HepG2 (cell line): ENCODE measurements at regions not wholly inside any gene's neighbourhood (a gene's known extent, or its start where the extent isn't known, plus 50 kb on each side); places are given as distances from the start of the nearest gene placed in this dataset.

Source experiments
- ATAC-seq: fragments of 200-7000 bp; cut with Tn5 transposase; 3 replicates; pipeline ENCODE4 v1.9.1; 2020; ENCODE audit warnings: mild to moderate bottlenecking, moderate library complexity
- BruUV-seq: library from RNA; stranded (reverse); fragments of 400-500 nt; replicated peaks from 2 replicates; lab custom pipeline; 2021; lab: Mats Ljungman, UMichigan
- CTCF ChIA-PET: fragments of 300-600 bp; formaldehyde crosslinking; extraction: SDS; loops from one replicate; lab custom pipeline; 2021; ENCODE audit warnings: low total read pairs, inconsistent platforms, low intra/inter-chr PET ratio; lab: Yijun Ruan, JAX
- POLR2A ChIA-PET: fragments of 350-600 bp; sonication (Branson Sonifier 250); formaldehyde crosslinking; loops from one replicate; lab custom pipeline; 2020; ENCODE audit warnings: antibody characterized with exemption, inconsistent platforms; lab: Yijun Ruan, JAX
- DNase-seq: peaks from one replicate; pipeline ENCODE4 v3.0.0-alpha.2; 2015; ENCODE audit warnings: low spot score
- FAIRE-seq: peaks from 3 replicates; lab custom pipeline; 2011; peaks lifted over from hg19 to GRCh38; lab: Jason Lieb, UNC
- H2AFZ ChIP-seq: one replicate; pipeline ENCODE4 v1.6.1; 2011; ENCODE audit warnings: low read length, inconsistent platforms
- H3K27ac ChIP-seq: fragments of 300-600 bp; 3 replicates; pipeline ENCODE4 v1.8.0; 2011; ENCODE audit warnings: mixed run types, mild to moderate bottlenecking, mixed read lengths, low read length, inconsistent platforms; ENCODE audit not compliant: insufficient read depth; ENCODE audit errors: extremely low read length
- H3K27me3 ChIP-seq, 2 experiments: fragments of 200-600 bp in 1 of 2; 2 replicates in 1 of 2; 3 replicates in 1 of 2; pipeline versions ENCODE4 v1.6.0 to v1.8.0; 2011; ENCODE audit warnings: low read length in 2 of 2, mild to moderate bottlenecking in 2 of 2, moderate library complexity in 2 of 2, inconsistent platforms in 1 of 2; ENCODE audit not compliant: insufficient read depth in 2 of 2, control insufficient read depth in 1 of 2
- H3K36me3 ChIP-seq, 2 experiments: fragments of 200-600 bp in 1 of 2; replicated peaks in 1 of 2; 2 replicates in 1 of 2; 3 replicates in 1 of 2; pipeline versions ENCODE4 v1.5.1 to v1.8.0; 2011; ENCODE audit warnings: low read length in 2 of 2, inconsistent platforms in 1 of 2; ENCODE audit not compliant: insufficient read depth in 2 of 2, control insufficient read depth in 1 of 2
- H3K4me1 ChIP-seq: 2 replicates; pipeline ENCODE4 v1.5.1; 2012; ENCODE audit warnings: low read length, inconsistent platforms; ENCODE audit not compliant: insufficient read depth
- H3K4me2 ChIP-seq: 2 replicates; pipeline ENCODE4 v1.6.0; 2011; ENCODE audit warnings: low read depth, low read length, inconsistent platforms
- H3K4me3 ChIP-seq, 3 experiments: fragments of 200-600 bp in 1 of 3; sonication (generic), shearing (Covaris generic) in 1 of 3; replicated peaks in 1 of 3; 2 replicates each; pipeline ENCODE4 v1.5.1; 2011 to 2016; ENCODE audit warnings: low read length in 3 of 3, inconsistent platforms in 2 of 3, low read depth in 2 of 3, mild to moderate bottlenecking in 2 of 3, control low read depth in 1 of 3, mixed read lengths in 1 of 3; ENCODE audit not compliant: insufficient read depth in 1 of 3
- H3K79me2 ChIP-seq: one replicate; pipeline ENCODE4 v1.6.1; 2011; ENCODE audit warnings: low read length, inconsistent platforms; ENCODE audit not compliant: insufficient read depth
- H3K9ac ChIP-seq: 2 replicates; pipeline ENCODE4 v1.6.0; 2011; ENCODE audit warnings: mild to moderate bottlenecking, low read depth, low read length, inconsistent platforms; ENCODE audit not compliant: insufficient read depth
- H3K9me3 ChIP-seq: 2 replicates; pipeline ENCODE4 v1.5.1; 2012; ENCODE audit warnings: mild to moderate bottlenecking, low read length
- H4K20me1 ChIP-seq: 2 replicates; pipeline ENCODE4 v1.6.0; 2011; ENCODE audit warnings: inconsistent platforms, mild to moderate bottlenecking, low read length, moderate library complexity; ENCODE audit not compliant: insufficient read depth
- CREB3 ChIP-seq: sonication (generic); formaldehyde crosslinking; IDR thresholded peaks from 2 replicates; pipeline ENCODE4 v1.5.0; 2020; ENCODE audit warnings: missing genetic modification reagents
- DPF2 ChIP-seq: sonication (generic); formaldehyde crosslinking; IDR thresholded peaks from 2 replicates; pipeline ENCODE4 v1.4.0; 2020; ENCODE audit warnings: mild to moderate bottlenecking, low read depth, missing genetic modification reagents, borderline replicate concordance
- EP300 ChIP-seq, 3 experiments: sonication (generic) in 1 of 3; formaldehyde crosslinking in 1 of 3; IDR thresholded peaks; 2 replicates each; pipeline versions ENCODE4 v1.5.1 to v1.6.1; 2011 to 2020; ENCODE audit warnings: low read depth in 2 of 3, low read length in 2 of 3, borderline replicate concordance in 1 of 3, improper control_type of control experiment in 1 of 3, mild to moderate bottlenecking in 1 of 3, missing genetic modification reagents in 1 of 3, moderate library complexity in 1 of 3
- ESRRA ChIP-seq: sonication (generic); formaldehyde crosslinking; IDR thresholded peaks from 2 replicates; pipeline ENCODE4 v1.5.1; 2020; ENCODE audit warnings: mild to moderate bottlenecking, low read depth, missing genetic modification reagents
- FOXA1 ChIP-seq, 2 experiments: fragments of 450-650 bp in 1 of 2; sonication (generic) in 1 of 2; formaldehyde crosslinking in 1 of 2; IDR thresholded peaks; 2 replicates each; pipeline versions ENCODE4 v1.4.0 to v1.6.1; 2016 to 2020; ENCODE audit warnings: missing genetic modification reagents in 1 of 2
- HMG20A ChIP-seq: IDR thresholded peaks from 2 replicates; pipeline ENCODE4 v1.6.1; 2016; ENCODE audit warnings: borderline replicate concordance
- HNRNPUL1 ChIP-seq: fragments of 200-400 bp; formaldehyde crosslinking; IDR thresholded peaks from 2 replicates; pipeline ENCODE4 v1.6.1; 2017; ENCODE audit warnings: low read depth, mild to moderate bottlenecking, low read length, moderate library complexity
- ISL2 ChIP-seq: sonication (generic); formaldehyde crosslinking; IDR thresholded peaks from 2 replicates; pipeline ENCODE4 v1.5.0; 2020; ENCODE audit warnings: missing genetic modification reagents
- KMT2B ChIP-seq: IDR thresholded peaks from 2 replicates; pipeline ENCODE4 v1.6.1; 2016; ENCODE audit warnings: missing genetic modification reagents, missing compliant biosample characterization
- MNT ChIP-seq: fragments of 450-650 bp; IDR thresholded peaks from 2 replicates; pipeline ENCODE4 v1.6.1; 2016
- NR2F6 ChIP-seq, 2 experiments: IDR thresholded peaks; 2 replicates each; pipeline ENCODE4 v1.6.1; 2016; ENCODE audit warnings: antibody characterized with exemption in 1 of 2, mild to moderate bottlenecking in 1 of 2
- PHF8 ChIP-seq: sonication (generic); formaldehyde crosslinking; IDR thresholded peaks from 2 replicates; pipeline ENCODE4 v1.5.0; 2020; ENCODE audit warnings: missing genetic modification reagents
- SNRNP70 ChIP-seq: fragments of 200-400 bp; formaldehyde crosslinking; IDR thresholded peaks from 2 replicates; pipeline ENCODE4 v1.6.1; 2017; ENCODE audit warnings: mild to moderate bottlenecking, low read depth, low read length, moderate library complexity
- TBL1XR1 ChIP-seq: fragments of 150-350 bp; IDR thresholded peaks from 2 replicates; pipeline ENCODE4 v1.6.1; 2014; ENCODE audit warnings: borderline replicate concordance, low read length; ENCODE audit not compliant: partially characterized antibody
- TBP ChIP-seq: sonication (generic); formaldehyde crosslinking; IDR thresholded peaks from 2 replicates; pipeline ENCODE4 v1.5.0; 2020; ENCODE audit warnings: missing genetic modification reagents
- ZBTB7B ChIP-seq: sonication (generic); formaldehyde crosslinking; IDR thresholded peaks from 2 replicates; pipeline ENCODE4 v1.4.0; 2020; ENCODE audit warnings: missing genetic modification reagents
- ZNF136 ChIP-seq: sonication (generic); formaldehyde crosslinking; IDR thresholded peaks from 2 replicates; pipeline ENCODE4 v1.8.1; 2022; ENCODE audit warnings: low read depth, mild to moderate bottlenecking, moderate library complexity, missing genetic modification reagents
- ZNF232 ChIP-seq: sonication (generic); formaldehyde crosslinking; IDR thresholded peaks from 2 replicates; pipeline ENCODE4 v1.4.0; 2020; ENCODE audit warnings: missing genetic modification reagents, borderline replicate concordance
- ZNF550 ChIP-seq: sonication (generic); formaldehyde crosslinking; IDR thresholded peaks from 2 replicates; pipeline ENCODE4 v1.4.0; 2020; ENCODE audit warnings: mild to moderate bottlenecking, missing genetic modification reagents, borderline replicate concordance
- ZNF775 ChIP-seq: sonication (generic); formaldehyde crosslinking; IDR thresholded peaks from 2 replicates; pipeline ENCODE4 v1.4.0; 2020; ENCODE audit warnings: missing genetic modification reagents, mild to moderate bottlenecking, moderate library complexity, borderline replicate concordance
- ZNF781 ChIP-seq: sonication (generic); formaldehyde crosslinking; IDR thresholded peaks from 2 replicates; pipeline ENCODE4 v1.5.1; 2020; ENCODE audit warnings: borderline replicate concordance, mild to moderate bottlenecking, missing genetic modification reagents; ENCODE audit errors: not compliant biosample characterization
- WGBS: methylation state at CpG from one replicate; pipeline ENCODE4 v1.1.6; 2017; ENCODE audit warnings: low lambda C conversion rate; 5-methylcytosine and 5-hydroxymethylcytosine counted together
- in situ Hi-C: cut with HindIII; loops from 2 replicates; pipeline ENCODE4 v1.10.0; 2017; ENCODE audit warnings: low pct_unique_long_range_greater_than_20kb; ENCODE audit not compliant: extremely low pct_ligation_motif_present
- intact Hi-C: fragments of 100-400 bp; cut with micrococcal nuclease; formaldehyde crosslinking; loops from one replicate; pipeline ENCODE4 v1.10.0; 2022; ENCODE audit not compliant: unreplicated experiment

DNA sequence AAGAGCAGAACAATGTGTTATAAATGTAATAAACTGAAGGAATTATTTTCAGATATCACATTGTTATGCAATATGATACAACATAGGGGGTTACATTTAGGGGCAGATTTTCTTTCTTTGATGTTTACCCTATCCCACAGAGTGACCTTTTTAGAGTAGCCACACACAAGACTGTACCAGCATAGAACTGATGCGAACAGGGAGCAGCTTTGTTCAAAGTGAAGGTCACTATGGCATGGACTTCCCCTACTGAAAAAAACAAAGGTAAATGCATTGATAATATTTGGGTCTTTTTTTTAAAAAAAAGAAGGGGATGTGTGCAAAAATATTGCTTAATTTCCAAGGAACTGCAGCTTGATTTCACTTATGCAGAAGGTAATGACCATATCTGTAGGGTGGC lies 1354.9 kb downstream of the SUCLG1 start (continued):
- TF ChIP-seq EP300 (IDR thresholded peaks at IDR 0.05; ENCODE audit: low read depth in 2 of 2, low read length in 2 of 2), result 0 out of 4 replicates have a peak, but pooled peaks of 1 of the 2 experiments have one; percentile 6
- no peak for TF ChIP-seq EP300 (CRISPR knock-in tag; IDR thresholded peaks at IDR 0.05; ENCODE audit: borderline replicate concordance)
- TF ChIP-seq TBL1XR1, result no peak
- TF ChIP-seq ESRRA (CRISPR knock-in tag), result no peak
- peak; percentile 31; the same call in 1 of the 2 replicates for TF ChIP-seq ISL2 (CRISPR knock-in tag)
- TF ChIP-seq ZNF781 (CRISPR knock-in tag), result no peak
- TF ChIP-seq PHF8, result no peak
- no peak for TF ChIP-seq DPF2 (CRISPR knock-in tag)
- no peak for TF ChIP-seq ZNF136
- TF ChIP-seq CREB3, result no peak
- TF ChIP-seq NR2F6 (IDR thresholded peaks at IDR 0.05), result peak; percentile 21; the same call in 1 of the 2 replicates
- TF ChIP-seq NR2F6 (CRISPR knock-in tag; IDR thresholded peaks at IDR 0.05), result 0 out of 2 replicates have a peak, but pooled peaks have one; percentile 15
- TF ChIP-seq ZNF775 (CRISPR knock-in tag), result no peak
- no peak for TF ChIP-seq FOXA1 (IDR thresholded peaks at IDR 0.05)
- 0 out of 2 replicates have a peak, but pooled peaks have one; percentile 12 for TF ChIP-seq FOXA1 (CRISPR knock-in tag; IDR thresholded peaks at IDR 0.05)

DNA sequence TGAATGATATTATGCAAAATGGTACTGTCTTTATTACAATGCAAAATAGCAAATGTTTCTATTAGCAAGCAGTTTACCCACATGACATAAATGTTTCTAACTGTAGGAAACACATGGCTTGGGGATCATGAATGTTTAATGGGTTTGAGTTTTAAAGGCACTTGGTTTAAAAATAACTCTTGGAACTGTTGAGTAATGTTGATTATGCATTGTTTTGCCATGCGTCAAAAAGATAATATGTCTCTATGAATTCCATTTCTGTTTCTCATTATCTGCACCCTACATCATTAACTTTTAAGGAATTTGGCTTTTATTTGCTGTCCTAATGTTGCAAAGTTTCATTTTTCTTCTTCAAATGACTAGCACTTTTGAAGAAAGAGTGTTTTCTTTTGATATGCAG lies 1355.5 kb downstream of the SUCLG1 start:
- 57% methylated on average over 1 of the region's 1 CpG for WGBS
- CTCF ChIA-PET, result no interaction called here
- Histone ChIP-seq H3K4me2 (peak overlapping the region; percentile 8; the same call in 1 of the 2 replicates), H3K27me3 (no peaks in the 10 kb centered on the region), H3K9me3 (peaks cover 75% of the 10 kb centered on the region), H4K20me1 (no peaks in the 10 kb centered on the region), H3K4me1 (peaks cover 22% of the 10 kb centered on the region), H3K9ac (no peak overlapping the region), H2AFZ (no peak overlapping the region), H3K4me3 (no peak overlapping the region), H3K79me2 (no peaks in the 10 kb centered on the region), H3K27ac (no peak overlapping the region), H3K36me3 (no peaks in the 10 kb centered on the region)
- in situ Hi-C loops, result no loop called here
- TF ChIP-seq ZBTB7B (CRISPR knock-in tag), result no peak
- no peak for TF ChIP-seq SNRNP70
- peak; percentile 65; the same call in 1 of the 2 replicates for TF ChIP-seq MNT
- TF ChIP-seq HNRNPUL1, result no peak
- no peak for TF ChIP-seq ZNF550
- 0 out of 2 replicates have a peak, but pooled peaks have one; percentile 3 for TF ChIP-seq HMG20A (CRISPR knock-in tag)
- TF ChIP-seq TBP (CRISPR knock-in tag), result no peak
- TF ChIP-seq ZNF232 (CRISPR knock-in tag), result no peak
- no peak for TF ChIP-seq KMT2B
- BruUV-seq, result no TSS peak
- intact Hi-C loops, result no loop called here
- ATAC-seq, result no peak
- no peak for DNase-seq
- POLR2A ChIA-PET, result no interaction called here
- no peak for FAIRE-seq
